Parathyroid adenoma (tissue), 2 donors: ENCODE measurements at regions not wholly inside any gene's neighbourhood (a gene's known extent, or its start where the extent isn't known, plus 50 kb on each side); places are given as distances from the start of the nearest gene placed in this dataset.

Experiments used
- H2AFZ ChIP-seq: fragments of 300-600 bp; sonication (generic); one replicate; pipeline ENCODE4 v1.7.0; 2017; ENCODE audit warnings: antibody characterized with exemption, mild to moderate bottlenecking
- H3K27ac ChIP-seq: fragments of 300-600 bp; sonication (generic); one replicate; pipeline ENCODE4 v1.7.0; 2017
- H3K27me3 ChIP-seq: fragments of 300-600 bp; sonication (generic); one replicate; pipeline ENCODE4 v1.7.0; 2017; ENCODE audit warnings: low read length; ENCODE audit not compliant: control insufficient read depth, insufficient read depth
- H3K36me3 ChIP-seq: fragments of 300-600 bp; sonication (generic); one replicate; pipeline ENCODE4 v1.7.0; 2017; ENCODE audit warnings: low read length; ENCODE audit not compliant: control insufficient read depth, insufficient read depth
- H3K4me1 ChIP-seq: fragments of 300-600 bp; sonication (generic); one replicate; pipeline ENCODE4 v1.7.0; 2017; ENCODE audit warnings: control low read depth
- H3K4me2 ChIP-seq: fragments of 300-600 bp; sonication (generic); one replicate; pipeline ENCODE4 v1.7.0; 2017; ENCODE audit warnings: low read length
- H3K4me3 ChIP-seq: fragments of 300-600 bp; sonication (generic); one replicate; pipeline ENCODE4 v1.7.0; 2017; ENCODE audit warnings: low read depth, low read length
- H3K79me2 ChIP-seq: fragments of 300-600 bp; sonication (generic); one replicate; pipeline ENCODE4 v1.7.0; 2017; ENCODE audit warnings: control low read depth
- H3K9ac ChIP-seq: fragments of 300-600 bp; sonication (generic); one replicate; pipeline ENCODE4 v1.7.0; 2017; ENCODE audit warnings: mild to moderate bottlenecking
- H3K9me3 ChIP-seq: fragments of 300-600 bp; sonication (generic); one replicate; pipeline ENCODE4 v1.7.0; 2017; ENCODE audit warnings: low read length; ENCODE audit not compliant: control insufficient read depth
- TF ChIP-seq, protein P1 (sequence below): fragments of 300-600 bp; sonication (generic); IDR thresholded peaks from one replicate; pipeline ENCODE4 v1.7.0; 2017; ENCODE audit warnings: antibody characterized with exemption, mild to moderate bottlenecking
- donor health status: primary hyperparathyroidism.

DNA sequence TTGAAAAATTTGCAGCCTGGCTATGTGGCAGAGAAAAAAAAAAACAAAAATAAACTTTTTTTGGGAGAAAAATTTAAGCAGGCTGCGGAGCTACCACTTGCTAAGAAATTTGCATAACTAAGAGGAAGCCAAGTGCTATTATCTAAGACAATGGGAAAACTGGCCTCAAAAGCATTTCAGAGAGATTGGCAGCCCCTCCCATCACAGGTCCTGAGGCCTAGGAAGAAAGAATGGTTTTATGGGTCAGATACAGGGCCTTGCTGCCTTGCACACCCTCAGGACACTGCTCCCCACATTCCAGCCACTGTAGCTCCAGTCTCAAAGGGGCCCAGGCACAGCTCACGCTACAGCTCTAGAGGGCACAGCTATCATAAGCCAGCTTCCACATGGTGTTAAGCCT, 777.9 kb downstream of the TENT5A start:
- H3K9ac ChIP-seq: no peak overlapping the region
- TF ChIP-seq, protein P1, sequence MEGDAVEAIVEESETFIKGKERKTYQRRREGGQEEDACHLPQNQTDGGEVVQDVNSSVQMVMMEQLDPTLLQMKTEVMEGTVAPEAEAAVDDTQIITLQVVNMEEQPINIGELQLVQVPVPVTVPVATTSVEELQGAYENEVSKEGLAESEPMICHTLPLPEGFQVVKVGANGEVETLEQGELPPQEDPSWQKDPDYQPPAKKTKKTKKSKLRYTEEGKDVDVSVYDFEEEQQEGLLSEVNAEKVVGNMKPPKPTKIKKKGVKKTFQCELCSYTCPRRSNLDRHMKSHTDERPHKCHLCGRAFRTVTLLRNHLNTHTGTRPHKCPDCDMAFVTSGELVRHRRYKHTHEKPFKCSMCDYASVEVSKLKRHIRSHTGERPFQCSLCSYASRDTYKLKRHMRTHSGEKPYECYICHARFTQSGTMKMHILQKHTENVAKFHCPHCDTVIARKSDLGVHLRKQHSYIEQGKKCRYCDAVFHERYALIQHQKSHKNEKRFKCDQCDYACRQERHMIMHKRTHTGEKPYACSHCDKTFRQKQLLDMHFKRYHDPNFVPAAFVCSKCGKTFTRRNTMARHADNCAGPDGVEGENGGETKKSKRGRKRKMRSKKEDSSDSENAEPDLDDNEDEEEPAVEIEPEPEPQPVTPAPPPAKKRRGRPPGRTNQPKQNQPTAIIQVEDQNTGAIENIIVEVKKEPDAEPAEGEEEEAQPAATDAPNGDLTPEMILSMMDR: no peak
- no peaks in the 10 kb centered on the region for H3K79me2 ChIP-seq
- H3K4me3 ChIP-seq: no peak overlapping the region
- no peaks in the 10 kb centered on the region for H3K9me3 ChIP-seq
- no peaks in the 10 kb centered on the region for H3K4me1 ChIP-seq
- H3K27ac ChIP-seq: no peak overlapping the region
- no peaks in the 10 kb centered on the region for H3K36me3 ChIP-seq
- H3K4me2 ChIP-seq: no peak overlapping the region
- no peak overlapping the region for H2AFZ ChIP-seq
- no peaks in the 10 kb centered on the region for H3K27me3 ChIP-seq

DNA sequence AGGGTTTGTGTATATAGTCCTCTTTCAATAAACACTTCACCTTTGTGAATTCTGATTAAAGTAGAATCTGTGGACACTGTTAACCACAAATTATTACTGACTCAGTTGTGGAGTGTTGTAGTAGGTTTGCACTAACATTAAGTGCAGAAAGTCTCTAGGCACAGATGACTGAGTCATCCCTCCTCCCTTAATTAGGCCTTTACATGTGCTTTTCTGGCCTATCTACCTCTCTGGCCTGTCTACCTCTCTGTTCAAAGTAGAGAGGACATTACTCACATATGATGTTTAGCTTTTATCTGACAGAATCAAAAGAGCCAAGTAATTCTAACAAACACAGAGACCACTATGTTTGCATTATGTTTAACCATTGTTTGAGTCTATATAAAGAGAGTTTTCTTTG, 783.0 kb downstream of the TENT5A start:
- H3K36me3 ChIP-seq: no peaks in the 10 kb centered on the region
- no peaks in the 10 kb centered on the region for H3K27me3 ChIP-seq
- no peak overlapping the region for H3K27ac ChIP-seq
- H3K9me3 ChIP-seq: no peaks in the 10 kb centered on the region
- H3K4me3 ChIP-seq: no peak overlapping the region
- H3K9ac ChIP-seq: no peak overlapping the region
- no peaks in the 10 kb centered on the region for H3K4me1 ChIP-seq
- no peak overlapping the region for H2AFZ ChIP-seq
- no peaks in the 10 kb centered on the region for H3K79me2 ChIP-seq
- no peak overlapping the region for H3K4me2 ChIP-seq
- TF ChIP-seq, protein P1: no peak

DNA sequence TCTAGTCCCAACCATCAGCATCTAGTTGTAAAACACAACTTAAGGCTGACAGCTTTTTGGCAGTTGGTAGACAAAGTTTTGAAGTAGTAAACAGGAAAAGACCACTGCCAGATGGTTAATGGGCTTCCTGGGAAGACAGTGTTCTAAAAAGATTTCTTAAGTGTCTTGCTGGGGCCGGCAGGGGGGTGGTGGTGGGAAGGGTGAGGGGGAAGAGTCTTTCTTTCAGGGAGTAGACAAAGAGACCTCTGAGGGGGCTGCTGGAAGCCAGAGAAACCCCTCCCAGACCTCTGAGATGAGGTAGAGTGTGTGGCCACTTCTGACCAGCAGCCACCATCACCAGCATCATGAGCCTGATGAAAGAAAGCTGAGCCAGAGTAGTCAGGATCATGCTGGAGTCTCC, 784.9 kb downstream of the TENT5A start:
- Histone ChIP-seq H3K36me3 (no peaks in the 10 kb centered on the region), H3K27ac (no peak overlapping the region), H3K9me3 (no peaks in the 10 kb centered on the region), H2AFZ (no peak overlapping the region), H3K27me3 (no peaks in the 10 kb centered on the region), H3K4me3 (no peak overlapping the region), H3K4me1 (no peaks in the 10 kb centered on the region), H3K9ac (no peak overlapping the region), H3K79me2 (no peaks in the 10 kb centered on the region), H3K4me2 (no peak overlapping the region)
- TF ChIP-seq, protein P1: no peak

DNA sequence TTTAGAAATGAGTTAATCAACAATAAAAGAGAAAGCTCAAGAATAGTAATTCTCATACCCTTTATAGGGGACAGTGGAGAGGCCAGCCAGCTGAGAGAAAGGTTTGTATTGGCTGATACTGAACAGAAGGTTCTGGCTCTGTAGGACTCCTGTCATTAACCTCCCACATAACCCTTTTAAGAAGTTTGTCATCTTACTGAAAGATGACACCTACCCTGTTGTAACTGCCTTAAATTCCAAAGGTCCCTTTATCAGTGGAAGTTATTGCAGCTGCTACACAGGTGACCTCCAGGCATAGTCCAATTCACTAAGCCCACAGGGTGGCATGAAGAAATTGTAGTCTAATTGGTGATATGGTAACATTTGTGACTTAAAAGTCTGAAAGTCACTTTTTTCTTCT, 790.1 kb downstream of the TENT5A start:
- no peak overlapping the region for H3K4me3 ChIP-seq
- no peak overlapping the region for H3K4me2 ChIP-seq
- no peaks in the 10 kb centered on the region for H3K9me3 ChIP-seq
- H3K27me3 ChIP-seq: no peaks in the 10 kb centered on the region
- no peak overlapping the region for H2AFZ ChIP-seq
- no peak overlapping the region for H3K9ac ChIP-seq
- H3K4me1 ChIP-seq: no peaks in the 10 kb centered on the region
- H3K36me3 ChIP-seq: no peaks in the 10 kb centered on the region
- H3K79me2 ChIP-seq: no peaks in the 10 kb centered on the region
- H3K27ac ChIP-seq: no peak overlapping the region
- TF ChIP-seq, protein P1: no peak

DNA sequence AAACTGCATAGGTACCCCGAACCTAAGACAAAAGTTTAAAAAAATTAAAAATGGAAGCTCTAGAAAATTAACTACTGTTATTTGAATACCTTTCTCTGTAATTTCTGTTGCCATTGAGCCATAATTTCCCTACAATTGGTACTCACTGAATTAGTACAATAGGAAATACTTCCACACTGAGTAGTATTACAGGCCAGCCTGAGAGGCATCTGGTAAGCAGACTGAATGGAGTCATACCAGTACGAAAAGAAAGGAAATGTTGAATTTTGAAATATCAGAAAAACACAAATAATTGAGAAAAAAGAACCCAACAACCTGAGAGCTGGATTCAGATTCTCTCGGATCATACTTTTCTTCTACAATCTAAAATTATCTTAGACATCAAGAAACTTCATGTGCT, 791.3 kb downstream of the TENT5A start:
- H2AFZ ChIP-seq: no peak overlapping the region
- H3K27ac ChIP-seq: no peak overlapping the region
- no peaks in the 10 kb centered on the region for H3K36me3 ChIP-seq
- no peaks in the 10 kb centered on the region for H3K27me3 ChIP-seq
- H3K9me3 ChIP-seq: no peaks in the 10 kb centered on the region
- TF ChIP-seq, protein P1: no peak
- no peaks in the 10 kb centered on the region for H3K4me1 ChIP-seq
- H3K4me3 ChIP-seq: no peak overlapping the region
- H3K4me2 ChIP-seq: no peak overlapping the region
- no peaks in the 10 kb centered on the region for H3K79me2 ChIP-seq
- no peak overlapping the region for H3K9ac ChIP-seq
